ENCODE measurements at regions not wholly inside any gene's neighbourhood (a gene's known extent, or its start where the extent isn't known, plus 50 kb on each side); places are given as distances from the start of the nearest gene placed in this dataset.
"Not testable (repeated sequence)": the region's sequence is repeated elsewhere in the genome, so short reads cannot be mapped to it uniquely, and the experiment has no call there.

- no peak for DNase-seq
These were observed 117.1 kb upstream of the RASA1 start for GRCh38 chr5:87150630-87151029.

GRCh38 chr5:87151547-87151946 is 116.1 kb upstream of the RASA1 start:
- no peak for DNase-seq

- DNase-seq = no peak
These were observed 114.8 kb upstream of the RASA1 start for GRCh38 chr5:87152886-87153285.

- DNase-seq = no peak
These were observed 113.5 kb upstream of the RASA1 start for GRCh38 chr5:87154191-87154590.

- DNase-seq = no peak
These were observed 112.6 kb upstream of the RASA1 start for GRCh38 chr5:87155106-87155505.

- no peak for DNase-seq
These were observed 111.1 kb upstream of the RASA1 start for GRCh38 chr5:87156631-87157030.

GRCh38 chr5:87164409-87164808 is 103.3 kb upstream of the RASA1 start:
- no peak for DNase-seq

GRCh38 chr5:87169300-87169991 is 98.2 kb upstream of the RASA1 start:
- DNase-seq = no peak

- no peak for DNase-seq
These were observed 96.9 kb upstream of the RASA1 start for GRCh38 chr5:87170799-87171198.

- DNase-seq = no peak
These were observed 85.0 kb upstream of the RASA1 start for GRCh38 chr5:87182649-87183048.

GRCh38 chr5:87183896-87184295 is 83.8 kb upstream of the RASA1 start:
- no peak for DNase-seq

GRCh38 chr5:87184605-87185004 is 83.1 kb upstream of the RASA1 start:
- DNase-seq = no peak

- no peak for DNase-seq
These were observed 81.8 kb upstream of the RASA1 start for GRCh38 chr5:87185838-87186237.

GRCh38 chr5:87188391-87188790 is 79.3 kb upstream of the RASA1 start:
- DNase-seq = no peak

- no peak for DNase-seq
These were observed 77.6 kb upstream of the RASA1 start for GRCh38 chr5:87190041-87190440.

GRCh38 chr5:87190687-87191086 is 77.0 kb upstream of the RASA1 start:
- no peak for DNase-seq

- no peak for DNase-seq
These were observed 76.0 kb upstream of the RASA1 start for GRCh38 chr5:87191645-87192044.

- DNase-seq = no peak
These were observed 72.5 kb upstream of the RASA1 start for GRCh38 chr5:87195104-87195591.

- no peak for DNase-seq
These were observed 72.1 kb upstream of the RASA1 start for GRCh38 chr5:87195616-87196015.

GRCh38 chr5:87198010-87198409 is 69.7 kb upstream of the RASA1 start:
- no peak for DNase-seq

- not testable (repeated sequence) for DNase-seq
These were observed 68.4 kb upstream of the RASA1 start for GRCh38 chr5:87199246-87199645.

GRCh38 chr5:87199704-87200103 is 68.0 kb upstream of the RASA1 start:
- DNase-seq = not testable (repeated sequence)

GRCh38 chr5:87210076-87210475 is 57.6 kb upstream of the RASA1 start:
- DNase-seq = no peak

GRCh38 chr5:87210743-87211142 is 56.9 kb upstream of the RASA1 start:
- peak; percentile 58 for DNase-seq

- no peak for DNase-seq
These were observed 56.0 kb upstream of the RASA1 start for GRCh38 chr5:87211676-87212075.
